ENCODE measurements at regions not wholly inside any gene's neighbourhood (a gene's known extent, or its start where the extent isn't known, plus 50 kb on each side); places are given as distances from the start of the nearest gene placed in this dataset.

DNA sequence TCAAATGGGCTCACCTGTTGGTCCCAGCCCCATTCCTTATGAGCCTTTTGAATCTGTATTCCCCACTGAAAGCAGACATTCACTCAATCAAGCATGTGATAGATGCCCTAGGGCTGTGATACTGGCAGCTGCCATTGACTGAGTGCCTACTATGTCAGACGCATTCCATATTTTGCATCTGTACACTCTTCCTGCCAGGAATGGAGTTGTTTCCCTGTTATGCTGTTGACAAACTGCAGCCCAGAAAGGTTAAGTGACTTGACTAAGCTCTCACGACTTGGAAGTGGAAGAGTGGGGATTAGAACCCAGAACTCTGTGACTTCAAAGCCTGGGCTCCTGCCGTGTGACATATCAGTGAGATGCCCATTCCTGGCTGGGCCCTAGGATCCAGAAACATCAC, 211.4 kb downstream of the RPLP1 start:
- H3K4ac ChIP-seq (ENCODE audit: low read depth, low read length): no peak overlapping the region
- in situ Hi-C loops (cut with MboI; ENCODE audit: low sequenced_read_pairs): no loop called here
- H3K9me1 ChIP-seq (ENCODE audit: insufficient read depth, low read length): peaks cover 3% of the 10 kb centered on the region; the same call in 1 of the 2 replicates
- no peak overlapping the region for H2BK5ac ChIP-seq (ENCODE audit: low read depth, low read length, poor library complexity, severe bottlenecking)
- no peak overlapping the region for H2AK9ac ChIP-seq (replicated peaks; ENCODE audit: low read depth, low read length, poor library complexity)
- POLR2A ChIA-PET (ENCODE audit: unreplicated experiment): no interaction called here
- intact Hi-C loops (cut with micrococcal nuclease): no loop called here
- no peak overlapping the region for H4K91ac ChIP-seq (ENCODE audit: insufficient read depth, low read depth, low read length)
- H3K4me3 ChIP-seq (ENCODE audit: insufficient read depth, low read depth, low read length): no peak overlapping the region
- CTCF ChIA-PET: no interaction called here
- H3K18ac ChIP-seq (ENCODE audit: low read depth, low read length): no peak overlapping the region
- WGBS, 2 experiments (ENCODE audit: extremely low coverage in 2 of 2, insufficient read length in 1 of 2): 53% methylated on average over 2 of the region's 3 CpGs; no CpG with 5 or more reads in 1 of the 2 experiments
- peaks cover 77% of the 10 kb centered on the region for H3K27me3 ChIP-seq (ENCODE audit: control insufficient read depth, insufficient read depth, low read length)
- no peaks in the 10 kb centered on the region for H3K79me1 ChIP-seq (ENCODE audit: low read depth in 1 of 2, low read length in 2 of 2)
- no peak overlapping the region for H2AFZ ChIP-seq (replicated peaks; ENCODE audit: low read length, poor library complexity)
- no peak overlapping the region for H3K56ac ChIP-seq (ENCODE audit: extremely low read depth, insufficient read depth, low read length)
- H3K36me3 ChIP-seq (ENCODE audit: control insufficient read depth, insufficient read depth, low read length): no peaks in the 10 kb centered on the region
- no peak overlapping the region for H4K5ac ChIP-seq (ENCODE audit: low read depth, low read length)
- dilution Hi-C loops (cut with HindIII; ENCODE audit: low sequenced_read_pairs, unreplicated experiment): no loop called here
- H2AK5ac ChIP-seq (ENCODE audit: low read depth, low read length): no peak overlapping the region
- no peak overlapping the region for H3K27ac ChIP-seq (ENCODE audit: insufficient read depth, low read length)
- H3K4me1 ChIP-seq (ENCODE audit: control insufficient read depth, insufficient read depth, low read length): no peaks in the 10 kb centered on the region
- H3K4me2 ChIP-seq (ENCODE audit: low read depth, low read length): no peak overlapping the region
- BruUV-seq (replicated peaks): no TSS peak
- no peak overlapping the region for H4K8ac ChIP-seq (ENCODE audit: low read depth in 2 of 2, low read length in 2 of 2)
- H4K20me1 ChIP-seq (ENCODE audit: insufficient read depth, low read length): no peaks in the 10 kb centered on the region; the same call in 1 of the 2 replicates
- DNase-seq (no peak), ATAC-seq (ENCODE audit: low read depth) (no peak)
- no peak overlapping the region for H3K14ac ChIP-seq (replicated peaks; ENCODE audit: low read depth, low read length)
- H2BK20ac ChIP-seq (ENCODE audit: low read depth, low read length): no peak overlapping the region
- H3K23ac ChIP-seq (ENCODE audit: low read depth, low read length): no peak overlapping the region
- no peaks in the 10 kb centered on the region for H3K9me3 ChIP-seq (ENCODE audit: control insufficient read depth, insufficient read depth, low read length)
- no peak overlapping the region for H2BK15ac ChIP-seq (ENCODE audit: low read depth, low read length)
- H3K9ac ChIP-seq (ENCODE audit: low read depth, low read length): no peak overlapping the region
- TF ChIP-seq SMC3 (IDR thresholded peaks at IDR 0.05; ENCODE audit: low read depth, low read length): no peak
- TF ChIP-seq RAD21 (IDR thresholded peaks at IDR 0.05; ENCODE audit: low read length): no peak
- no peak for TF ChIP-seq RFX5 (IDR thresholded peaks at IDR 0.05; ENCODE audit: low read depth, low read length)
- TF ChIP-seq CEBPB (IDR thresholded peaks at IDR 0.05; ENCODE audit: low read depth, low read length): no peak
- TF ChIP-seq RCOR1 (IDR thresholded peaks at IDR 0.05; ENCODE audit: insufficient replicate concordance, low read length): no peak
- TF ChIP-seq, protein P1, sequence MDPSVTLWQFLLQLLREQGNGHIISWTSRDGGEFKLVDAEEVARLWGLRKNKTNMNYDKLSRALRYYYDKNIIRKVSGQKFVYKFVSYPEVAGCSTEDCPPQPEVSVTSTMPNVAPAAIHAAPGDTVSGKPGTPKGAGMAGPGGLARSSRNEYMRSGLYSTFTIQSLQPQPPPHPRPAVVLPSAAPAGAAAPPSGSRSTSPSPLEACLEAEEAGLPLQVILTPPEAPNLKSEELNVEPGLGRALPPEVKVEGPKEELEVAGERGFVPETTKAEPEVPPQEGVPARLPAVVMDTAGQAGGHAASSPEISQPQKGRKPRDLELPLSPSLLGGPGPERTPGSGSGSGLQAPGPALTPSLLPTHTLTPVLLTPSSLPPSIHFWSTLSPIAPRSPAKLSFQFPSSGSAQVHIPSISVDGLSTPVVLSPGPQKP (IDR thresholded peaks at IDR 0.05; ENCODE audit: borderline replicate concordance, low read depth, low read length): no peak
- TF ChIP-seq, protein P2, sequence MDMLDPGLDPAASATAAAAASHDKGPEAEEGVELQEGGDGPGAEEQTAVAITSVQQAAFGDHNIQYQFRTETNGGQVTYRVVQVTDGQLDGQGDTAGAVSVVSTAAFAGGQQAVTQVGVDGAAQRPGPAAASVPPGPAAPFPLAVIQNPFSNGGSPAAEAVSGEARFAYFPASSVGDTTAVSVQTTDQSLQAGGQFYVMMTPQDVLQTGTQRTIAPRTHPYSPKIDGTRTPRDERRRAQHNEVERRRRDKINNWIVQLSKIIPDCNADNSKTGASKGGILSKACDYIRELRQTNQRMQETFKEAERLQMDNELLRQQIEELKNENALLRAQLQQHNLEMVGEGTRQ (IDR thresholded peaks at IDR 0.05; ENCODE audit: low read depth, low read length): no peak
- TF ChIP-seq, protein P3, sequence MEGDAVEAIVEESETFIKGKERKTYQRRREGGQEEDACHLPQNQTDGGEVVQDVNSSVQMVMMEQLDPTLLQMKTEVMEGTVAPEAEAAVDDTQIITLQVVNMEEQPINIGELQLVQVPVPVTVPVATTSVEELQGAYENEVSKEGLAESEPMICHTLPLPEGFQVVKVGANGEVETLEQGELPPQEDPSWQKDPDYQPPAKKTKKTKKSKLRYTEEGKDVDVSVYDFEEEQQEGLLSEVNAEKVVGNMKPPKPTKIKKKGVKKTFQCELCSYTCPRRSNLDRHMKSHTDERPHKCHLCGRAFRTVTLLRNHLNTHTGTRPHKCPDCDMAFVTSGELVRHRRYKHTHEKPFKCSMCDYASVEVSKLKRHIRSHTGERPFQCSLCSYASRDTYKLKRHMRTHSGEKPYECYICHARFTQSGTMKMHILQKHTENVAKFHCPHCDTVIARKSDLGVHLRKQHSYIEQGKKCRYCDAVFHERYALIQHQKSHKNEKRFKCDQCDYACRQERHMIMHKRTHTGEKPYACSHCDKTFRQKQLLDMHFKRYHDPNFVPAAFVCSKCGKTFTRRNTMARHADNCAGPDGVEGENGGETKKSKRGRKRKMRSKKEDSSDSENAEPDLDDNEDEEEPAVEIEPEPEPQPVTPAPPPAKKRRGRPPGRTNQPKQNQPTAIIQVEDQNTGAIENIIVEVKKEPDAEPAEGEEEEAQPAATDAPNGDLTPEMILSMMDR (conservative IDR thresholded peaks at IDR 0.05; ENCODE audit: low read depth, low read length): no peak
- no peak for TF ChIP-seq POLR2A (IDR thresholded peaks at IDR 0.05; ENCODE audit: low read depth, low read length)
- H2BK120ac ChIP-seq (ENCODE audit: low read depth, low read length): no peak overlapping the region
